ENCODE measurements at regions not wholly inside any gene's neighbourhood (a gene's known extent, or its start where the extent isn't known, plus 50 kb on each side); places are given as distances from the start of the nearest gene placed in this dataset.

GRCh38 chr1:108051631-108052377 lies 86.8 kb upstream of the VAV3 start (continued):
- no peak for TF ChIP-seq STAT6 (CRISPR knock-in tag; IDR thresholded peaks at IDR 0.05; ENCODE audit: borderline replicate concordance)
- no peak for TF ChIP-seq RARG (CRISPR knock-in tag; IDR thresholded peaks at IDR 0.05; ENCODE audit: low read depth)
- no peak for TF ChIP-seq ZNF598 (CRISPR knock-in tag; IDR thresholded peaks at IDR 0.05; ENCODE audit: borderline replicate concordance)
- TF ChIP-seq ELK4 (CRISPR knock-in tag; IDR thresholded peaks at IDR 0.05; ENCODE audit: borderline replicate concordance), result no peak
- TF ChIP-seq ZNF772 (CRISPR knock-in tag; IDR thresholded peaks at IDR 0.05), result no peak
- no peak for TF ChIP-seq EED (CRISPR knock-in tag; IDR thresholded peaks at IDR 0.05)
- no peak for TF ChIP-seq SIN3A (IDR thresholded peaks at IDR 0.05; ENCODE audit: borderline replicate concordance, low read depth, low read length)
- no peak for TF ChIP-seq SATB2 (CRISPR knock-in tag; IDR thresholded peaks at IDR 0.05)
- TF ChIP-seq ZNF609 (CRISPR knock-in tag; IDR thresholded peaks at IDR 0.05; ENCODE audit: borderline replicate concordance), result peak; percentile 52; the same call in 1 of the 2 replicates
- TF ChIP-seq GATAD2A (CRISPR knock-in tag; IDR thresholded peaks at IDR 0.05), result peak; percentile 42
- TF ChIP-seq HNF1B (CRISPR knock-in tag; IDR thresholded peaks at IDR 0.05), result peak; percentile 66
- TF ChIP-seq NCOA2 (CRISPR knock-in tag; IDR thresholded peaks at IDR 0.05), result no peak
- TF ChIP-seq ZNF780A (CRISPR knock-in tag; IDR thresholded peaks at IDR 0.05), result no peak
- no peak for TF ChIP-seq ZEB1 (IDR thresholded peaks at IDR 0.05; ENCODE audit: insufficient replicate concordance, low read depth)
- TF ChIP-seq ZNF597 (CRISPR knock-in tag; IDR thresholded peaks at IDR 0.05), result no peak
- TF ChIP-seq ZNF17 (CRISPR knock-in tag; IDR thresholded peaks at IDR 0.05), result no peak

All from HepG2 (cell line).